Femur (tissue), 1 donor: ENCODE measurements at regions not wholly inside any gene's neighbourhood (a gene's known extent, or its start where the extent isn't known, plus 50 kb on each side); places are given as distances from the start of the nearest gene placed in this dataset.
"Not testable (repeated sequence)": the region's sequence is repeated elsewhere in the genome, so short reads cannot be mapped to it uniquely, and the experiment has no call there.

ENCODE experiments used
- DNase-seq: peaks from one replicate; pipeline ENCODE4 v3.0.0-alpha.2; 2017

DNA sequence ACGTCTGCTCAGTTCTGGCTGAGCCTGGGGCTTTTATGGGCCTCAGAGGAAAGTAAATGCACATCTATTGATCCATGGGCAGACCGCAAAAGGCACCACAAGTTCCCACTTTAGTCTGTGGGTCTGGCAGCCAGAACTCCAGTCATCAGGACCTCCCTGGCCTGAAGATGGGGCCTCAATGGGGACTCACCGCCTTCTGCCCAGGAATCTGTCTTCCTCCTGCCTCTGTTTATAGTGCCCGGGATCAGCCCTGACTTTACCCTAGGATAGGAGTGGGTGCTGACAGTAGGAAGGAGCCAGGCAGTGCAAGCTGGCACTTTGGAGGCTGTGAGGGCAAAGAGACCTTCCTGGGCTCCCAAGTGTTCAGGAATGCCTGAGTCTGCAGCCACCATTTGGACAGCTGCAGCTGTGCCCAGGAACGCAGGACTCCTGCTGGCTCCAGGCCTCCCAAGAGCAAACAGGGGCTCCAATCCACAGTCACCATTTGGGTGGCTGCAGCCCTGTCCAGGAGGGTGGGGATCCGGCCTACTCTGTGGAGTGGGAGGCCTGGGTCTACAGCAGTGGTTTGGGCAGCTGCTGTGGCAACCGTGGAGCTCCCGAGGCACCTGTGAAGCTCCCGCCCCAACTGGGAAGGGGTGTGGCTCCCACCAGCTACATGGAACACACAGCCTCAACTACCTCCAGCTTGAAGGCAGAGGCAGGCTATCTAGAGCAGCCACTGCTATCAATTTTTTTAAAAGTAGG, 1440.9 kb upstream of the ADGRL3 start:
- DNase-seq = no peak

DNA sequence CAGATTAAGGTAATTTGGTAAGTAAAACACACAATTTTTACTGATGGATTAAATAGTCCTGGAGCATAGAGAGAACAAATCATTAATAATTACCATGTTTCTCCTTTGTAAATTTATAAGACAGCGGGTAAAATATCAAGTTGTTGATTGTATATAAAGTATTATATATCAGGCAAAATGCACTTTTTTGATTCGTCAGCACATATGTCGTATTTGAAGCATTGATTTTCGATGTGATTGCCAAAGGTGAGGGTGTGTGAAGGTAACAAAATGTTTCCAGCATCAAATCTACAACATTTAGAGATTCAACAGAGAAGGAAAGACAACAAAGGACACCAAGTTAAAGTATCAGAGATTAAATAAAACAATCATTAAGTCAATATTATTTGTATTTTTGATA, 1437.8 kb upstream of the ADGRL3 start:
- DNase-seq = no peak

DNA sequence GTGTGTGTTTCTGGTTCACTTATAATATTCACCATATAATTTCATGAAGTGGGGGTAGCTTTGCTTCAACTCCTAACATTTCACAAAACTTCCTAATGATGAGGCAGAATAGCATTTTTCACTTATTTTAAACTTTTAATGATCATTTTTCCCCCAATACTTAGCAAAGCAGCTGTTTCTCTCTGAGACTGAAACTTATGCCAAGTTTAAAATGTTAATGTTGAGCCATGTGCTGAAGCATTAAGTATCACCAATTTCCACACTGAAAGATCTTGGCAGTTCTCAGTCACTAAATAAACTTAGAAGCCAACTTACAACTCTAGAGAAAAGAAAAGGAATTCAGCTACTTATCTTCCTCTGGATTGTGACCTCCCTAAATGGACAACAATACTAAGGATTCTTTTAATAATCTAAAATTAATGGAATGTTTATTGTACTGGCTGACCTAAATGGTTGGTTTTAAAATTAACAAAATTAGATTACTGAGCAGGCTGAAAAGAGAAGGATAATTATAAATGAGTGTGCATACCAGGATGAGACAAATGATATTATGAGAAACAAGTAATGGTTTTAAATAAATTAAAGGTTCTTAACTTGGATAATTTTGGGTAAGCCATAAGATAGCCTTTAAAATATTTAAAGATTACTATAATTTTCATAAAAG, 1429.4 kb upstream of the ADGRL3 start:
- no peak for DNase-seq

DNA sequence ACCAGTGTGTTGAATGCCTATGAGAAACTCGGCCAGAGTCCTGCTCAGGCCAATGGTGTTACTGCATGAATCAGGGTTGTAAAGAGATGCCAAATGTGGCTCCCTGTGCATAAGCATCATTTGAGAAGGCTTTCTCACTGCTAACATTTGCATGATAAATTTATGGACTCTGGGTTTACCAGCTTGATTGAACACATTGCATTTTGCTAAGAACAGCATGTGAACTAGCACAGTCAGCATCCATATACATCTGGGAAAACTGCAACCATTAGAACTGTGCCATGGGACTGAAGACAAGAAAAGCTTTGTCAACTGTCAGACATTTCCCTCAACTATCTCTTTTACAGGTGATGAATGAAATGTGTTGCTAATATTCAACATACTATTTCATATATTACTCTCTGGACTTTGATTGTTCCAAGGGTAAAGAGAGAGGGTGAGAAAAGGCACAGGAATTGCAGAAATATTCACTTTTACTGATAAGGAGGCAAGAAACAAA, 1427.4 kb upstream of the ADGRL3 start:
- DNase-seq = no peak

DNA sequence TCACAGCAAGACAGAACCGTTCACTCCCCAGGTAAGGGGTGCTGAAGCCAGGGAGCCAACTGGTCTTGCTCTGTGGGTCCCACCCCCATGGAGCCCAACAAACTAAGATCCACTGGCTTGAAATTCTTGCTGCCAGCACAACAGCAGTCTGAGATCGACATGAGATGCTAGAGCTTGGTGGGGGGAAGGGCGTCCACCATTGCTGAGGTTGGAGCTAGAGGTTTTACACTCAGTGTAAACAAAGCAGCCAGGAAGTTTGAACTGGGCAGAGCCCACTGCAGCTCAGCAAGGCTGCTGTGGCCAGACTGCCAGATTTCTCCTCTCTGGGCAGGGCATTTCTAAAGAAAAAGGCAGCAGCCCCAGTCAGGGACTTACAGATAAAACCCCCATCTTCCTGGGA, 1419.9 kb upstream of the ADGRL3 start:
- not testable (repeated sequence) for DNase-seq

DNA sequence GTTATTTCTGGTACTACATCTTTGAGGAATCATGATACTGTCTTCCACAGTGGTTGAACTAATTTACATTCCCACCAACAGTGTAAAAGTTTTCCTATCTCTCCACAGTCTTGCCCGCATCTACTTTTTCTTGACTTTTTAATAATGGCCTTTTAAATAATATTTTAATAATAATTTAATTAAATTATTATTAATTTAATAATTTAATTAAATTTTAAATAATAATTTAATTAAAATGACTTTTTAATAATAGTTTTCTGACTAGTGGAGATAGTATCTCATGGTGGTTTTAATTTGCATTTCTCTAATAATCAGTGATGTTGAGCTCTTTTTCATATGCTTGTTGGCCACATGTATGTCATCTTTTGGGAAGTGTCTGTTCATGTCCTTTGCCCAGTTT, 1395.0 kb upstream of the ADGRL3 start:
- DNase-seq = no peak

DNA sequence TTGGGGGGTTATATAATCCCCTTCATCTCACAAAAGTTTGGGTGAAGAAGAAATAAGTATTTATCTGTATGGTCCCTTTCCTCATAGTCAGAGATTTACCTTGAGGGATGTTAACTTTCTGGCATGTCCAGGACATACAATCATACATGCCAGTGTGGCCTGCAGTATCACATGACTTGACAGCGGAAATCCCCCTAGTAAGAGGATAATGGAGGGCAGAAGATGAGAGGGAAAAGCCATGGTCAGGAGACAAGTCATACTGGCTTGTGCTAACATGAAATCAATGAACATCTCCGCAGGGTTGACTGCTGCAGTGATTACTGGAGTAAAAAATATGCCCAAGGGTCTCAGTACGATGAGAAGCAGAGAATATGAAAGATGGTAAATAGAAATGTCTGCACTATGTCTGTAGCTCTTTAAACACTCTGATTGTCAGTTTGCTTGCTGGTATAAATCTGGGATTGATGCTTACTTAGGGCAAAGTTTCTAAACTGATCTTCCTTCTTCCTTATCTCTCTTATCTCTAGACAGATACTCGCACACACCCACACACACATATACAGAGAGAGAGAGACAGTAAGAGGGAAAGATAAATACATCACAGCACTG, 1385.6 kb upstream of the ADGRL3 start:
- DNase-seq = no peak

DNA sequence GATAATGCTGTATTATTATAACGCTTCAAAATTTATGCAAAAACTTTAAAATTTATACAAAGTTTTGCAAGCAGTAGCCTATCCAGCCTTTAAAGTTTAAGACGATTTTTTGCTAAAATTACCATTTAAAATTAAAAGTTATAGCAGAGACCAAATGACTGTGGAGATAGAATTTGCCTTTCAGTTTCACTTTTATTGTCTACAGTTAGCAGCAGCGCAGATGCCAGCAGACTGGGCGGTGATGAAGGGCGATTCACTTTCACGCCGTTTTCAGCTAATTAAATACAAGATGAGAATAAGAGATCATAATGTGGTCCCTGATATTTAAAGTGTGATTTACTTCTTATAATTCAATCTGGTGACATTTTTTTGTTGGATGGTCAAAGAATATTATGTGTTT, 1381.5 kb upstream of the ADGRL3 start:
- no peak for DNase-seq

DNA sequence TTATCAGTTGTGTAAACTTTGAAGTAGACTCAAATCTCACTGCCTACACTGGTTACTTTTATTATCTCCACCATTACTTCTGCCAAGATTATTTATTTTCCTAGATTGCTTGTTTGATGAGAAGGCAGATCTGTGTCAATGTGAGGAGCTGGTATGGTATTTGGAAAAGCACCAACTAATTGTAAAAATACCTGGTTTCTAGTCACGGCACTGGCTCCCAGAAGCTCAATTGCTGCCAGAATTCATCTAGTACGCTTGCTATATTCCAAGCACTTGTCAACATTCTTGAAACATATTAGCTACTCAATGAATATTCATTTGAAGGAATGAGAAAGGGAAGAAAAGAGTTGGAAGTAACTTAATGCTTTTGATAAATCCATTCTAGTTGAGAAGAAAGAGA, 1376.8 kb upstream of the ADGRL3 start:
- no peak for DNase-seq

DNA sequence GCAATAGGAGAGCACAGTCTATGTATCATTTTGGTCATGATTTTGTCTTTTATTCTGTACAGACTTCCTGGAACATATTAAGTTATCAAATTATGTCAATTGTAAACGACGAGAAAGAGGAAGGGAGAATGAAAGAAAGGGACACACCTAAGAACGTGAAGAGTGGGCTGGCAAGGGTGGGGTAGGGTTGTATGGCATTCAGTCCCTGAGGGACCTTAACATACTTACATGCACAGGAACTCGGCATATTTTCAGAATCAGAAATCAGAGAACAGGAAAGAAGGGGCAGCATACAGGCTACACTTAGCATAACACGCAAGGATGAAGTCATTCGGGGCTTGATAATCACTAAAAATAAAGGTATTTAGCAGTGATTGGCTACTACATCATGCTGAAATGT, 1375.0 kb upstream of the ADGRL3 start:
- no peak for DNase-seq

DNA sequence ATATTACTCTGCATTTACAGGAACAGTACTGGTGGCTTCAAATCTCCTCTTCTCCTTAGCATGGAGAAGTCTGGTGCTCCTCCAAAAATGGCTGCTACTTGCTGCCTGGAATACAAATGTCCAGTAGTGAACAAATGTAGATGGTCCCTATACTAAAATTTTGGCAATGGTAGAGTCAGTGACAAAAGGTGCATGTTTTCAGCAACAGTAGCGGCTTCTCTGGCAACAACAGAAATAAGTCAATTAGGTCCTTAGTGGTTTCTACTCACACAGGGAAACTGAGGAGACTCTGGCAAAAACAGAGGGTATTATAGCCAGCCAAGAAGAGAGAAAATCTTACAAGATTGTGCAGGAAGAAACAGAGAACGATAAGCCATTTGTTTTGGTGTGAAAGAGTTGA, 1368.4 kb upstream of the ADGRL3 start:
- DNase-seq = no peak

DNA sequence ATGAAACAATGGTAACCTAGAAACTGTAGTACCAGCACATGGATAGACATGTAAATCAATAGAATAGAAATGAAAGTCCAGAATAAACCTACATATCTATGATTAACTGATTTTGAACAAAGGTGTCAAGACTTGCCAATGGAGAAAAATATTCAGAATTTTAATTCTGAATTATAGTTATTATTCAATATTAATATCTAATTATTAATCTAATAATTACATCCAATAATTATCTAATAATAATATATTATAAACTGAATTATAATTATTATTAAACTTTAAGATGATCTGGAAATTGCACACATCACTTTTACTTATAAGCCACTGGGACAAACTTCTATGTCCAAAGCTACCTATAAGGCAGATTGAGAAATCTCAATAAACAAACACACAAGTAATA, 1365.2 kb upstream of the ADGRL3 start:
- no peak for DNase-seq

DNA sequence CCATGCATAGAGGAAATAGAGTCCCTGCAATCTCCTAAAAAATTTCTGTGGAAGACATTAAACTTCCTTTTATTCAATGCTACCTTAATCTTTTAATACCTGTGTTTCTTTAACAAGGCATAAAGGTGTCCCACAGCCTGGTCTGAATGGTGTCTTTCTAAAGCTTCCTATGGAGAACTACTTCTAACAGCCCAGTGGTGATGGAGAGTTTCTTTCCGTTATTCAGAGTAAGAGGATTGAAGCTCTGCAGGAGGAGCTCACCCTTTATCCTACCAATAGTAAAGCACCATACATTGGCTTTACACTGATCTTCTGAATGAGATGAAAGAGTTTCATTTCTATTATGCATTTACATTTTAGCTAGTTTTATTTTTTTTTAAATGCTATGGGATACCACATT, 1362.4 kb upstream of the ADGRL3 start:
- DNase-seq = no peak

DNA sequence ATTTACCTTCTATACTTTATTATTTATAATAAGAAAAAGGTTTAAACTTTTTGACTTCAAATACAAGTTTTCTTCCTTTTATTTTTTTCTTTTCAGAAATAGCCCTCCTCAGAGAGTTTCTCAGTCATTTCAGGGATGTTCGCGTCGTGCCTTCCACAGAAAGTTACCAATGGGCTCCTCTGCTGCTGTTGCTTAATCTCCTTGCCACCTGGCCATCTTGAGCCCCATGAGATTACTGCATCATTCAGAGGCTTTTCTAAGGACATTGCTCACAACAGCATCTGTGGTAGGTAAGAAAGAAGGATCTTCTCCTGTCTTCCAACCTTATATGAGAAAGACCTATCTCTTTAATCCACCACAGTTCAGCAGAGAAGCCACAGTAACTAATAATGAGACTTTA, 1361.9 kb upstream of the ADGRL3 start:
- no peak for DNase-seq

DNA sequence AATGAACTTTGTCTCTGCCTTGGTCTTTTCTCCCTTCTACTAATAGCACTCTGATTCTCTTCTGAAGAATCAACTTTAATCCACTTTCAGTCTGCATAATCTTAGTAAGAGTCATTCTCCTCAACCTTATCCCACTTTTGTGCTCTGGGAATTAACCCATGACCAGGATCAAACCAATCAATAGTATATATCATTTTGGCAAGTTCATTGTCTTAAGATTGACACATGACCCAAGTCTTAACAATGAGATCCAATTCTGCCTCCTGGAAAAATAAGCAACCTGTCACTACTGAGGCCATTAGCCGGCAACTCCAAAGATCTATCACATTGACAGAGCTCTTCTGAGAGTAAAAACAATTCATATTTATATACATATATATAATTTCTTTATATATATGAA, 1358.4 kb upstream of the ADGRL3 start:
- DNase-seq = no peak

DNA sequence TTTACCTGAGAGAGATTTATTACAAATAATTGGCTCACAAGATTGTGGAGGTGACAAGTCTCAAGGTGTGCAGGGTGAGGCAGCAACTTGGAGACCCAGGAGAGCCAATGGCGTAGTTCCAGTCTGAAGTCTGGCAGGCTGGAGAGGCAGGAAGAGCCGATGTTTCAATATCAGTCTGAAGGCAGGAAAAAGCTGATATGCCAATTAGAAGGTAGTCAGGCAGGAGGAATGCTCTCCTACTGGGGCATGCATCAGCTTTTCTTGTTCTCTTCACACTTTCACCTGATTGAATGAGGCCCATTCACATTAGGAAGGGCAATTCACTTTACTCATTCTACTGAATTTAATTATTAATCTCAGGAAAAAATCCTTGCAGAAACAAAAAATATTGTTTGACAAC, 1351.7 kb upstream of the ADGRL3 start:
- no peak for DNase-seq

DNA sequence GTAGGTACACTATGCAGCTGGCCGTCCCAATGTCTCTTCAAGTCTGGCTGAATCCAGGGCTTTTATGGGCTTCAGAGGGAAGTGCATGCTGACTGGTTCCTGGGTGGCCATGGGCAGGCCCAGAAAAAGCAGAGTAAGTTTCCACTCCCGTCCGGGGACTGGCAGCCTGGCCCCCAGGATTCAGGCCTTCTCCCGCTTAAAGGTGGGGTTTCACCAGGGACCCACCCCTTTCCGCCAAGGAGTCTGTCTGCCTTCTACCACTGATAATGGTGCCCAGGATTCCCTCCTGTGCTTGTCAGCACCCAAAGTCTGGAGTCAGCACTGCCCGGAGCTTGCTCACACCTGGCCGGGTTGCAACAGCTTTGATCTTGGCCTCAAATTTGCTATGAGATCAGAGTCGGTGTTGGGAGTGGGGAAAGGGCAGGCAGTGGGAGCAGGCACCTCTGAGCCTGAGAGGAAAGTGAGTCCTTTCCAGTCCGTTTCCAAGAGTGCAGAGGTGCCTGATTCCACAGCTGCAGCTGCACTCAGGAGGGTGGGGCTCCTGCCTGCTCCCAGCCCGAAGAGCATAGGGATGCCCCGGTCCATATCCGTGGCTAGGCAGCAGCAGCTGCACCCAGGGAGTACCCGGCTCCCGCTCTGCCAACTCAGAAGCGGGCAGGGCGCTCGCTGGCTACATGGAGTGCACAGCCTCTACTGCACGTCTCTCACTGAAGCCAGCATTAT, 1344.3 kb upstream of the ADGRL3 start:
- no peak for DNase-seq

DNA sequence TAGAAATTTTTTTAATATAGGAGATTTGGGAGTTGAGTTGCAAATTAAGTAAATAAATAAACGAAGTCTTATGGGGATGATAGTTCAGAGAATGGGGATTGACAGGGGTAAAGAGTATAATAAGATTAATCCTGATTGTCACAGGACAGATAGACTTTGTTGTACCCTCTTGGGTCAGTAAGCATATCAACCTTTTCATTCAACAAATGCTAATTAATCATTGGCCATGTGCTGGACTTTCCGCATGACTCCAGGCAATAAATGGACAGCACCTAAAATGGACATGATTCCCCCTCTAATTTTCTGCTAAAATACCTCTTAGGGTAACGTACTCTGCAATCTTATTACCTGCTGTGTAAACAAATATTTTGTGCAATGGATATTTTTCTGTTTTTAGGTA, 1331.1 kb upstream of the ADGRL3 start:
- no peak for DNase-seq

DNA sequence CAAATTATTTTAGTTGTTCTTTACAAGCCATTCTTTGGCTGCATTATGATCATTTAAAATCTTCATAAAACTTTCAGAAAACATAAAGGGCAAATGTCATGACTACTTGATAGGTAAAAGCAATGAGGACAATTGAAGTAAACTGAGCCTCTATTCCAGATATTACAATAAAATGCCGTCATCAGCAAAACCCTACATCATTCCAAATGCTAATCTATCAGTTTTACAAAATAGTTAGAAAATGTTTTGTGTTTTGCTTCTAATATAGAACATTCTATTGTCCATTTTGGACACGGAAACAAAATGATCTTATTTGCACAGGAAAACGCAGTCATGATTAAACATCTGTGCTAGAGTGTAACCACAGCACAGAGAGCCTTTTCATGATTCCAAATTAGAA, 1330.6 kb upstream of the ADGRL3 start:
- DNase-seq = no peak

DNA sequence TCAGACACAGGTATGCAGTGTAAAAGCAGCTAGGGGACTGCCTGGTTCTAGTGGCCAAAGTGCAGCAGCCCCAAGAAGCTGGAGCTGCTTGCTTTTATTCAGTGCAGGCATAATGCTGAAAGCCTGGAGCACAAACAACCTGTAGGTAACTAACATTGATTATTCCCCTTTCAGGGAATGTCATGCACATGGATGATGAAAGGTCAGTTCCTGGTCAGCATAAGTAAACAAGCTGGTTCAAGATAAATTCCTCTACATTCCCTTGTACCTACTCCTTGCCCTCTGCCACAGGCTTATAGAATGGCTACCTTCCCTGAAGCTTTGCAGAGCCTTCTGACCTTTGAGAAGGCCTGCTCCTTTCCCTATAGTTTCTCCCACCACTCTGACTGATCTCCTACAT, 1318.5 kb upstream of the ADGRL3 start:
- no peak for DNase-seq

DNA sequence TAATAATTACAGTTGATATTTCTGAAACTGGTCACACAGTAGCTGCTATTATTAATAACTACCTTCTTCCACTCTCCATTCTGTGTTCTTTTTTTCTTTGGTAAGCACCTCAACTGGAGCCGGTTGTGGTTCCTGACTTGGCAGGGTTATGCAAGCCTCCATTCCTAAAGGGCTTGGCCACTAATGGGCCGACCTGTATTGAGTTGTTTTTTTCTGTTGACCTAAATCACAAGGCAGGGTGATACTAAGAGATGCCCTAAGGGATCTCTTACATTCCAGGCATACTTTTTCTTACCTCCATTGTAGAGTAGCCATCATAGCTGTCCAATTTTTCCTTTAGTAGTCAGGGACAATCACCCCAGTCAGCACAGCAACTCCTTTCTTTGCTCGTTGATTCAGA, 1295.8 kb upstream of the ADGRL3 start:
- no peak for DNase-seq

DNA sequence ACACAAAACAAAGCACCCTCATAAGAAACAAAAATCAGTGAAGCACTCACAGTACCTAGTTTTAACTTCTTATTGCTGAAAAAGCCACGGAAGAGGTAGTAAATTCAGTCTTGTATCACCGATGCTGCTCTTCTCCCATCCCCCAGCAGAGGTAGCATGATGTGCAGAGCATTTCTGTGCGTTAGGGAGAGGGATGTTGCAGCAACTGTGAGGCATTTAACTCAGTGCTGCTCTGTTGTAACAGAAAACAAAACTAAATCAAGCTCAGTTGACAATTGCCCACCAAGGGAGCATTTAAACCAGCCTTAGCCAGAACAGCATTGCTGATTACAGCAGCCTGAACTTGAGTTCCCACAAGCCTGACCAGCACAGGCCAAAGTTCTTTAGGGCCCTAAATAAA, 1279.7 kb upstream of the ADGRL3 start:
- no peak for DNase-seq

DNA sequence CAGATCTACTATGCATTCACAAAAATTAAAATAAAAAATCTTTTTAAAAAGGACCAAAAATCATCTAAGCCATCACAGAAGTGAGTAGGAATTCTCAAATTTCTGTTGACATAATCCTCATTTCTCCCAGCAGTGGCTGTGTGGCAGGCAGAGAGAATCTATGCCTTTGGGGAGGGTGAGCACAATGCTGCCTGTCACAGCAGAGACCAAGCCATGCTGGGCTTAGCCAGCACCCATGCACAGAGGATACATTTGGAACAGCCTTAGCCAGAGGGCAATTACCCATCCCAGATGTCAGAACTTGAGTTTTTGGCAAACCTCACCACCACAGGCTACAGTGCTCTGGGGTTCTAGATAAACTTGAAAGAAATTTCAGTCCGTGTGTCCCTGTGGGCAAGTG, 1274.8 kb upstream of the ADGRL3 start:
- DNase-seq = no peak

DNA sequence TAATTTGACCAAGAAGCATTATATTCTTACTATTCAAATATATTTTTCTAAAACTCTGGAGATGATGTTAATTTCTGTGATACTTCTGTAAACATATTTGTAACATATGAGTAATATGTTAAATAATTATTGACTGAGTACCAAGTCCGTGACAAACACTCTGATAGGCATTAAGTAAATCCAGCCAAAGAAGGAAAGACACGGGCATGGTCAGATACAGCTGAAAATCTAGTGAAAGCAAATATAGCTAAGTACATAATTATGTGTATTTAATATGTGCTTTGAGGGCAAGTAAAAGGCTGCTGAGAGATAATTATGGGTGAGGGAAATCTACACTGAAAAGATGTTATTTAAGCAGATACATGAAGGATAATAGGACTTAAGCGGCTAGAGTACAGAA, 1263.6 kb upstream of the ADGRL3 start:
- no peak for DNase-seq
